MV-4-11 (cell line): ENCODE measurements at regions not wholly inside any gene's neighbourhood (a gene's known extent, or its start where the extent isn't known, plus 50 kb on each side); places are given as distances from the start of the nearest gene placed in this dataset.
A peak's percentile ranks its signal among the peaks of the same experiment; 100 is the strongest.
"Not testable (repeated sequence)": the region's sequence is repeated elsewhere in the genome, so short reads cannot be mapped to it uniquely, and the experiment has no call there.

Source experiments
- DNase-seq: peaks from one replicate; lab custom pipeline; 2025; lab: John Stamatoyannopoulos, UW

GRCh38 chr6:164072240-164072666 lies 657.7 kb downstream of the QKI start:
- no peak for DNase-seq

GRCh38 chr6:164069350-164069990 lies 655.0 kb downstream of the QKI start:
- DNase-seq, result no peak

- DNase-seq, result no peak
Observed at GRCh38 chr6:164068527-164068926, 654.0 kb downstream of the QKI start.

- DNase-seq, result no peak
Observed at GRCh38 chr6:164066766-164067165, 652.2 kb downstream of the QKI start.

- DNase-seq, result no peak
Observed at GRCh38 chr6:164066335-164066734, 651.8 kb downstream of the QKI start.

GRCh38 chr6:164063346-164063745 lies 648.8 kb downstream of the QKI start:
- no peak for DNase-seq

GRCh38 chr6:164062872-164063271 lies 648.4 kb downstream of the QKI start:
- no peak for DNase-seq

GRCh38 chr6:164057876-164058275 lies 643.4 kb downstream of the QKI start:
- no peak for DNase-seq

GRCh38 chr6:164051427-164051826 lies 636.9 kb downstream of the QKI start:
- no peak for DNase-seq

- no peak for DNase-seq
Observed at GRCh38 chr6:164049517-164049988, 635.0 kb downstream of the QKI start.

GRCh38 chr6:164048840-164049516 lies 634.5 kb downstream of the QKI start:
- no peak for DNase-seq

- DNase-seq, result peak; percentile 27
Observed at GRCh38 chr6:164045082-164045481, 630.6 kb downstream of the QKI start.

- DNase-seq, result not testable (repeated sequence)
Observed at GRCh38 chr6:164043656-164044055, 629.1 kb downstream of the QKI start.

GRCh38 chr6:164042212-164042611 lies 627.7 kb downstream of the QKI start:
- DNase-seq, result no peak

GRCh38 chr6:164040994-164041393 lies 626.5 kb downstream of the QKI start:
- no peak for DNase-seq

- no peak for DNase-seq
Observed at GRCh38 chr6:164039954-164040375, 625.4 kb downstream of the QKI start.

GRCh38 chr6:164037171-164037870 lies 622.8 kb downstream of the QKI start:
- no peak for DNase-seq

- no peak for DNase-seq
Observed at GRCh38 chr6:164035900-164036485, 621.5 kb downstream of the QKI start.

- DNase-seq, result no peak
Observed at GRCh38 chr6:164034602-164035140, 620.2 kb downstream of the QKI start.

- no peak for DNase-seq
Observed at GRCh38 chr6:164025180-164025579, 610.7 kb downstream of the QKI start.

GRCh38 chr6:164023535-164023934 lies 609.0 kb downstream of the QKI start:
- DNase-seq, result no peak

GRCh38 chr6:164022632-164023031 lies 608.1 kb downstream of the QKI start:
- DNase-seq, result no peak
